K562 (cell line): ENCODE measurements at regions not wholly inside any gene's neighbourhood (a gene's known extent, or its start where the extent isn't known, plus 50 kb on each side); places are given as distances from the start of the nearest gene placed in this dataset.

Experiments used
- ATAC-seq: fragments of 200-7000 bp; cut with Tn5 transposase; 3 replicates; pipeline ENCODE4 v1.9.1; 2020; ENCODE audit warnings: moderate library complexity
- BruUV-seq: library from RNA; stranded (reverse); fragments of 400-500 nt; replicated peaks from 2 replicates; lab custom pipeline; 2021; lab: Mats Ljungman, UMichigan
- CTCF ChIA-PET: fragments of 300-600 bp; formaldehyde crosslinking; extraction: SDS; loops from one replicate; lab custom pipeline; 2021; ENCODE audit warnings: low intra/inter-chr PET ratio; lab: Yijun Ruan, JAX
- POLR2A ChIA-PET: fragments of 300-600, 350-650 bp; sonication (Branson Sonifier 250); formaldehyde crosslinking; extraction: SDS; loops from one replicate; lab custom pipeline; 2021; ENCODE audit warnings: antibody characterized with exemption, inconsistent platforms; lab: Yijun Ruan, JAX
- DNase-seq, 4 experiments: peaks; one replicate each; pipeline versions ENCODE4 v3.0.0 to v3.0.0-alpha.2; 2011 to 2018; ENCODE audit warnings: low spot score in 3 of 4, mixed read lengths in 3 of 4; ENCODE audit errors: extremely low read depth in 1 of 4
- FAIRE-seq: peaks from 2 replicates; lab custom pipeline; 2011; peaks lifted over from hg19 to GRCh38; lab: Jason Lieb, UNC
- H2AFZ ChIP-seq: 2 replicates; pipeline ENCODE4 v1.6.0; 2011; ENCODE audit warnings: low read depth, low read length, control low read depth, inconsistent platforms
- H3K27ac ChIP-seq: fragments of 200-600 bp; 3 replicates; pipeline ENCODE4 v1.8.0; 2011; ENCODE audit warnings: low read depth, mild to moderate bottlenecking, control low read depth, inconsistent platforms, low read length, moderate library complexity, mixed read lengths; ENCODE audit errors: extremely low read depth
- H3K27me3 ChIP-seq, 2 experiments: fragments of 300-600 bp in 1 of 2; 2 replicates in 1 of 2; 3 replicates in 1 of 2; pipeline versions ENCODE4 v1.6.0 to v1.8.0; 2011; ENCODE audit warnings: inconsistent platforms in 2 of 2, low read length in 2 of 2, mild to moderate bottlenecking in 1 of 2, mixed read lengths in 1 of 2, moderate library complexity in 1 of 2; ENCODE audit not compliant: control insufficient read depth in 2 of 2, insufficient read depth in 2 of 2
- H3K36me3 ChIP-seq: fragments of 300-600 bp; 3 replicates; pipeline ENCODE4 v1.8.0; 2011; ENCODE audit warnings: mild to moderate bottlenecking, low read length, inconsistent platforms; ENCODE audit not compliant: control insufficient read depth, insufficient read depth
- H3K4me1 ChIP-seq, 2 experiments: fragments of 200-600 bp in 1 of 2; replicated peaks in 1 of 2; 2 replicates in 1 of 2; 3 replicates in 1 of 2; pipeline versions ENCODE4 v1.5.1 to v1.8.0; 2011; ENCODE audit warnings: inconsistent platforms in 2 of 2, low read length in 2 of 2, mild to moderate bottlenecking in 1 of 2, mixed read lengths in 1 of 2, moderate library complexity in 1 of 2; ENCODE audit not compliant: control insufficient read depth in 2 of 2, insufficient read depth in 2 of 2
- H3K4me2 ChIP-seq: 2 replicates; pipeline ENCODE4 v1.6.1; 2011; ENCODE audit warnings: low read length, control low read depth, inconsistent platforms, mixed read lengths; ENCODE audit not compliant: insufficient read depth
- H3K4me3 ChIP-seq: fragments of 200-600 bp; sonication (generic), shearing (Covaris generic); 2 replicates; pipeline ENCODE4 v1.5.1; 2016; ENCODE audit warnings: control low read depth, inconsistent platforms
- H3K79me2 ChIP-seq: fragments of 200-600 bp; 3 replicates; pipeline ENCODE4 v1.8.0; 2011; ENCODE audit warnings: low read length, inconsistent platforms; ENCODE audit not compliant: control insufficient read depth, insufficient read depth
- H3K9ac ChIP-seq, 2 experiments: 2 replicates each; pipeline versions ENCODE4 v1.6.0 to v1.6.1; 2011; ENCODE audit warnings: low read depth in 2 of 2, low read length in 2 of 2, control low read depth in 1 of 2, inconsistent platforms in 1 of 2, mild to moderate bottlenecking in 1 of 2, mixed read lengths in 1 of 2; ENCODE audit not compliant: insufficient read depth in 1 of 2
- H3K9me1 ChIP-seq: one replicate; pipeline ENCODE4 v1.6.0; 2011; ENCODE audit warnings: inconsistent platforms, mild to moderate bottlenecking, low read length, moderate library complexity; ENCODE audit not compliant: control insufficient read depth, insufficient read depth
- H3K9me3 ChIP-seq: replicated peaks from 2 replicates; pipeline ENCODE4 v1.5.1; 2011; ENCODE audit warnings: low read depth, low read length, inconsistent platforms; ENCODE audit not compliant: control insufficient read depth, insufficient read depth
- H4K20me1 ChIP-seq: replicated peaks from 2 replicates; pipeline ENCODE4 v1.6.1; 2011; ENCODE audit warnings: low read length, inconsistent platforms, mixed read lengths; ENCODE audit not compliant: control insufficient read depth, insufficient read depth
- NFYB ChIP-seq: IDR thresholded peaks from 2 replicates; pipeline ENCODE4 v1.6.1; 2011; ENCODE audit warnings: mild to moderate bottlenecking, moderate library complexity; ENCODE audit not compliant: insufficient read length; ENCODE audit errors: extremely low read depth
- NR2F6 ChIP-seq: fragments of 450-650 bp; formaldehyde crosslinking; IDR thresholded peaks from 2 replicates; pipeline ENCODE4 v1.4.0; 2020; ENCODE audit warnings: mild to moderate bottlenecking
- WGBS: fragments of 100-300 bp; shearing (Covaris generic); methylation state at CpG from one replicate; pipeline ENCODE4 v1.1.6; 2016; ENCODE audit warnings: low coverage, mixed read lengths; ENCODE audit not compliant: insufficient coverage; ENCODE audit errors: missing lambda C conversion rate; 5-methylcytosine and 5-hydroxymethylcytosine counted together
- in situ Hi-C: fragments of 300-500 bp; cut with MboI; formaldehyde crosslinking; loops from 4 replicates; pipeline ENCODE4 v1.15.0; 2018; ENCODE audit warnings: inconsistent platforms, mixed read lengths
- intact Hi-C: fragments of 100-400 bp; cut with micrococcal nuclease; formaldehyde crosslinking; loops from 2 replicates; pipeline ENCODE4 v1.14.2; 2022
- TF ChIP-seq, protein P1 (sequence below): fragments of 450-650 bp; IDR thresholded peaks from 2 replicates; pipeline ENCODE4 v1.7.0; 2016; ENCODE audit warnings: borderline replicate concordance
- TF ChIP-seq, protein P2 (sequence below): sonication (generic); formaldehyde crosslinking; IDR thresholded peaks from 2 replicates; pipeline ENCODE4 v1.8.1; 2023; ENCODE audit warnings: mild to moderate bottlenecking, missing genetic modification reagents
- TF ChIP-seq, protein P3 (sequence below): fragments of 450-650 bp; IDR thresholded peaks from 2 replicates; pipeline ENCODE4 v1.6.1; 2016; ENCODE audit warnings: mild to moderate bottlenecking

DNA sequence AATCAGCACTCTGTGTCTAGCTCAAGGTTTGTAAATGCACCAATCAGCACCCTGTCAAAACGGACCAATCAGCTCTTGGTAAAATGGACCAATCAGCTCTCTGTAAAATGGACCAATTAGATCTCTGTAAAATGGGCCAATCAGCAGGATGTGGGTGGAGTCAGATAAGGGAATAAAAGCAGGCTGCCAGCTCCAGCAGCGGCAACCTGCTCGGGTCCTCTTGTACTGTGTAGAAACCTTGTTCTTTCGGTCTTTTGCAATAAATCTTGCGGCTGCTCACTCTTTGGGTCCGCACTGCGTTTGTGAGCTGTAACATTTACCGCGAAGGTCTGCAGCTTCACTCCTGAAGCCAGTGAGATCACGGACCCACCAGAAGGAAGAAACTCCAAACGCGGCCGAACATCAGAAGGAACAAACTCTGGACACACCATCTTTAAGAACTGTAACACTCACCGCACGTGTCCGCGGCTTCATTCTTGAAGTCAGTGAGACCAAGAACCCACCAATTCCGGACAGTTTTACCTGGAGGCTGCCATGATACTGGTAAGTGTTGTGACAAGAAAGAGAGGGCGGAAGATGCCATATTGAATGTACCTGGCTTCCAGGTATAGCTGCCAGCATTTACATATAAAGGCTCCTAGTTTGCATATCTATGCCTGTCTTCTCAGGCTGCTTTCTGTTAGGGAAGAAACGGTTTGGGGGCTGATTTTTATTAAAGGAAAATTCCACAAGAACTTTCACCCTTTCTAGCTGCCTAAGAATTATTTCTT lies 758.5 kb upstream of the CTNND2 start:
- H3K27ac ChIP-seq: no peak overlapping the region
- no peak overlapping the region for H3K4me2 ChIP-seq
- H3K4me3 ChIP-seq: no peak overlapping the region
- H3K9me1 ChIP-seq: no peaks in the 10 kb centered on the region
- no peaks in the 10 kb centered on the region for H3K4me1 ChIP-seq
- H3K9ac ChIP-seq: no peak overlapping the region
- intact Hi-C loops: no loop called here
- POLR2A ChIA-PET: no interaction called here
- in situ Hi-C loops: no loop called here
- no TSS peak for BruUV-seq
- no peaks in the 10 kb centered on the region for H3K27me3 ChIP-seq
- TF ChIP-seq, protein P1, sequence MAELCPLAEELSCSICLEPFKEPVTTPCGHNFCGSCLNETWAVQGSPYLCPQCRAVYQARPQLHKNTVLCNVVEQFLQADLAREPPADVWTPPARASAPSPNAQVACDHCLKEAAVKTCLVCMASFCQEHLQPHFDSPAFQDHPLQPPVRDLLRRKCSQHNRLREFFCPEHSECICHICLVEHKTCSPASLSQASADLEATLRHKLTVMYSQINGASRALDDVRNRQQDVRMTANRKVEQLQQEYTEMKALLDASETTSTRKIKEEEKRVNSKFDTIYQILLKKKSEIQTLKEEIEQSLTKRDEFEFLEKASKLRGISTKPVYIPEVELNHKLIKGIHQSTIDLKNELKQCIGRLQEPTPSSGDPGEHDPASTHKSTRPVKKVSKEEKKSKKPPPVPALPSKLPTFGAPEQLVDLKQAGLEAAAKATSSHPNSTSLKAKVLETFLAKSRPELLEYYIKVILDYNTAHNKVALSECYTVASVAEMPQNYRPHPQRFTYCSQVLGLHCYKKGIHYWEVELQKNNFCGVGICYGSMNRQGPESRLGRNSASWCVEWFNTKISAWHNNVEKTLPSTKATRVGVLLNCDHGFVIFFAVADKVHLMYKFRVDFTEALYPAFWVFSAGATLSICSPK: no peak
- TF ChIP-seq, protein P2, sequence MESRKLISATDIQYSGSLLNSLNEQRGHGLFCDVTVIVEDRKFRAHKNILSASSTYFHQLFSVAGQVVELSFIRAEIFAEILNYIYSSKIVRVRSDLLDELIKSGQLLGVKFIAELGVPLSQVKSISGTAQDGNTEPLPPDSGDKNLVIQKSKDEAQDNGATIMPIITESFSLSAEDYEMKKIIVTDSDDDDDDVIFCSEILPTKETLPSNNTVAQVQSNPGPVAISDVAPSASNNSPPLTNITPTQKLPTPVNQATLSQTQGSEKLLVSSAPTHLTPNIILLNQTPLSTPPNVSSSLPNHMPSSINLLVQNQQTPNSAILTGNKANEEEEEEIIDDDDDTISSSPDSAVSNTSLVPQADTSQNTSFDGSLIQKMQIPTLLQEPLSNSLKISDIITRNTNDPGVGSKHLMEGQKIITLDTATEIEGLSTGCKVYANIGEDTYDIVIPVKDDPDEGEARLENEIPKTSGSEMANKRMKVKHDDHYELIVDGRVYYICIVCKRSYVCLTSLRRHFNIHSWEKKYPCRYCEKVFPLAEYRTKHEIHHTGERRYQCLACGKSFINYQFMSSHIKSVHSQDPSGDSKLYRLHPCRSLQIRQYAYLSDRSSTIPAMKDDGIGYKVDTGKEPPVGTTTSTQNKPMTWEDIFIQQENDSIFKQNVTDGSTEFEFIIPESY (CRISPR knock-in tag): peak; percentile 47; the same call in 1 of the 2 replicates
- TF ChIP-seq NR2F6 (CRISPR knock-in tag): no peak
- peak; percentile 43 for TF ChIP-seq NFYB
- TF ChIP-seq, protein P3, sequence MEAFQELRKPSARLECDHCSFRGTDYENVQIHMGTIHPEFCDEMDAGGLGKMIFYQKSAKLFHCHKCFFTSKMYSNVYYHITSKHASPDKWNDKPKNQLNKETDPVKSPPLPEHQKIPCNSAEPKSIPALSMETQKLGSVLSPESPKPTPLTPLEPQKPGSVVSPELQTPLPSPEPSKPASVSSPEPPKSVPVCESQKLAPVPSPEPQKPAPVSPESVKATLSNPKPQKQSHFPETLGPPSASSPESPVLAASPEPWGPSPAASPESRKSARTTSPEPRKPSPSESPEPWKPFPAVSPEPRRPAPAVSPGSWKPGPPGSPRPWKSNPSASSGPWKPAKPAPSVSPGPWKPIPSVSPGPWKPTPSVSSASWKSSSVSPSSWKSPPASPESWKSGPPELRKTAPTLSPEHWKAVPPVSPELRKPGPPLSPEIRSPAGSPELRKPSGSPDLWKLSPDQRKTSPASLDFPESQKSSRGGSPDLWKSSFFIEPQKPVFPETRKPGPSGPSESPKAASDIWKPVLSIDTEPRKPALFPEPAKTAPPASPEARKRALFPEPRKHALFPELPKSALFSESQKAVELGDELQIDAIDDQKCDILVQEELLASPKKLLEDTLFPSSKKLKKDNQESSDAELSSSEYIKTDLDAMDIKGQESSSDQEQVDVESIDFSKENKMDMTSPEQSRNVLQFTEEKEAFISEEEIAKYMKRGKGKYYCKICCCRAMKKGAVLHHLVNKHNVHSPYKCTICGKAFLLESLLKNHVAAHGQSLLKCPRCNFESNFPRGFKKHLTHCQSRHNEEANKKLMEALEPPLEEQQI: 0 out of 2 replicates have a peak, but pooled peaks have one; percentile 23
- TF ChIP-seq, all 486 proteins: peak for 3
- Histone ChIP-seq H3K9me3 (0 out of 2 replicates have a peak, but pooled peaks cover 2% of the 10 kb centered on the region), H4K20me1 (no peaks in the 10 kb centered on the region), H3K36me3 (peaks cover 3% of the 10 kb centered on the region; the same call in 1 of the 3 replicates), H3K79me2 (no peaks in the 10 kb centered on the region), H2AFZ (no peak overlapping the region)
- FAIRE-seq (no peak), DNase-seq (no peak), ATAC-seq (no peak)
- CTCF ChIA-PET: no interaction called here
- WGBS: 80% methylated on average over 18 of the region's 20 CpGs
